OCI-LY3 (cell line): ENCODE measurements at regions not wholly inside any gene's neighbourhood (a gene's known extent, or its start where the extent isn't known, plus 50 kb on each side); places are given as distances from the start of the nearest gene placed in this dataset.

ENCODE experiments used
- CTCF ChIP-seq: fragments of 200-600, 300-600 bp; sonication (generic); IDR thresholded peaks from 2 replicates; pipeline ENCODE4 v1.5.1; 2014; ENCODE audit warnings: antibody characterized with exemption, low read length, low read depth
- EZH2phosphoT487 ChIP-seq: fragments of 200-600 bp; shearing (Covaris generic); IDR thresholded peaks from 2 replicates; pipeline ENCODE4 v1.6.1; 2018; ENCODE audit warnings: antibody characterized with exemption, mixed run types, low read depth

GRCh38 chr17:72421128-72422092 is 300.6 kb downstream of the SOX9 start:
- TF ChIP-seq EZH2phosphoT487 (no peak), CTCF (no peak)
